Endothelial cell of umbilical vein (primary cell): ENCODE measurements at regions not wholly inside any gene's neighbourhood (a gene's known extent, or its start where the extent isn't known, plus 50 kb on each side); places are given as distances from the start of the nearest gene placed in this dataset.

ENCODE experiments used
- BruUV-seq: library from RNA; stranded (reverse); fragments of 400-500 nt; replicated peaks from 2 replicates; lab custom pipeline; 2021; lab: Mats Ljungman, UMichigan
- CTCF ChIA-PET: fragments of 300-600, 350-600 bp; sonication (Branson Sonifier 250); formaldehyde crosslinking; loops from one replicate; lab custom pipeline; 2021; ENCODE audit warnings: antibody characterized with exemption, inconsistent platforms; lab: Charles Lee
- POLR2A ChIA-PET: fragments of 300-600, 350-600 bp; sonication (Branson Sonifier 250); formaldehyde crosslinking; loops from one replicate; lab custom pipeline; 2021; ENCODE audit warnings: antibody characterized with exemption, inconsistent platforms; lab: Charles Lee
- DNase-seq: peaks from one replicate; pipeline ENCODE4 v3.0.0-alpha.2; 2011; ENCODE audit warnings: low read depth, low spot score
- FAIRE-seq: peaks from 2 replicates; lab custom pipeline; 2011; peaks lifted over from hg19 to GRCh38; lab: Jason Lieb, UNC
- H2AFZ ChIP-seq: 2 replicates; pipeline ENCODE4 v1.6.0; 2012; ENCODE audit warnings: low read depth, low read length, control low read depth, inconsistent platforms
- H3K27ac ChIP-seq: 2 replicates; pipeline ENCODE4 v1.5.1; 2011; ENCODE audit warnings: low read depth, mild to moderate bottlenecking, control low read depth, low read length, moderate library complexity; ENCODE audit not compliant: insufficient read depth
- H3K27me3 ChIP-seq, 2 experiments: 2 replicates each; pipeline versions ENCODE4 v1.6.0 to v1.6.1; 2011; ENCODE audit warnings: low read length in 2 of 2, mixed read lengths in 1 of 2; ENCODE audit not compliant: control insufficient read depth in 2 of 2, insufficient read depth in 2 of 2
- H3K36me3 ChIP-seq, 2 experiments: 2 replicates in 1 of 2; 3 replicates in 1 of 2; pipeline ENCODE4 v1.5.1; 2011; ENCODE audit warnings: low read length in 2 of 2, mild to moderate bottlenecking in 1 of 2, moderate library complexity in 1 of 2; ENCODE audit not compliant: control insufficient read depth in 2 of 2, insufficient read depth in 2 of 2; ENCODE audit errors: extremely low read depth in 1 of 2
- H3K4me1 ChIP-seq: 3 replicates; pipeline ENCODE4 v1.5.1; 2011; ENCODE audit warnings: mild to moderate bottlenecking, low read length; ENCODE audit not compliant: control insufficient read depth, insufficient read depth; ENCODE audit errors: extremely low read depth
- H3K4me2 ChIP-seq: 2 replicates; pipeline ENCODE4 v1.6.1; 2011; ENCODE audit warnings: low read length, control low read depth, mixed read lengths; ENCODE audit not compliant: insufficient read depth
- H3K4me3 ChIP-seq, 3 experiments: fragments of 200-600 bp in 1 of 3; sonication (generic), shearing (Covaris generic) in 1 of 3; replicated peaks in 1 of 3; 2 replicates each; pipeline ENCODE4 v1.5.1; 2011 to 2016; ENCODE audit warnings: control low read depth in 3 of 3, low read length in 3 of 3, mild to moderate bottlenecking in 2 of 3, inconsistent platforms in 1 of 3, low read depth in 1 of 3, moderate library complexity in 1 of 3; ENCODE audit not compliant: insufficient read depth in 1 of 3
- H3K79me2 ChIP-seq: 2 replicates; pipeline ENCODE4 v1.6.0; 2012; ENCODE audit warnings: low read length, inconsistent platforms; ENCODE audit not compliant: control insufficient read depth, insufficient read depth
- H3K9ac ChIP-seq: replicated peaks from 2 replicates; pipeline ENCODE3; 2011; ENCODE audit warnings: low read length, control low read depth; ENCODE audit not compliant: insufficient read depth; ENCODE audit errors: extremely low read depth
- H3K9me1 ChIP-seq: replicated peaks from 3 replicates; pipeline ENCODE4 v1.6.0; 2011; ENCODE audit warnings: mild to moderate bottlenecking, low read length; ENCODE audit not compliant: control insufficient read depth, insufficient read depth; ENCODE audit errors: extremely low read depth
- H3K9me3 ChIP-seq: replicated peaks from 2 replicates; pipeline ENCODE4 v1.5.1; 2012; ENCODE audit warnings: low read length, inconsistent platforms; ENCODE audit not compliant: control insufficient read depth, insufficient read depth
- H4K20me1 ChIP-seq: replicated peaks from 2 replicates; pipeline ENCODE3; 2011; ENCODE audit warnings: mild to moderate bottlenecking, low read length; ENCODE audit not compliant: control insufficient read depth, insufficient read depth; ENCODE audit errors: extremely low read depth
- CTCF ChIP-seq, 2 donors: IDR thresholded peaks; 1 replicate in 1 of 2; 2 replicates in 1 of 2; pipeline ENCODE4 v1.5.1; 2011; ENCODE audit warnings: low read length in 2 of 2, mild to moderate bottlenecking in 2 of 2, moderate library complexity in 2 of 2, control low read depth in 1 of 2, inconsistent platforms in 1 of 2, low read depth in 1 of 2; ENCODE audit not compliant: insufficient read depth in 1 of 2; ENCODE audit errors: extremely low read depth in 1 of 2
- EZH2 ChIP-seq: IDR thresholded peaks from 2 replicates; pipeline ENCODE4 v1.6.1; 2012; ENCODE audit warnings: borderline replicate concordance, low read depth, mild to moderate bottlenecking, moderate library complexity, low read length, inconsistent platforms; ENCODE audit not compliant: severe bottlenecking
- GATA2 ChIP-seq: IDR thresholded peaks from 2 replicates; pipeline ENCODE4 v1.7.0; 2011; ENCODE audit warnings: low read depth, mild to moderate bottlenecking, moderate library complexity, mixed read lengths, low read length; ENCODE audit not compliant: insufficient read length, insufficient read depth
- MAX ChIP-seq: IDR thresholded peaks from 2 replicates; pipeline ENCODE4 v1.6.1; 2011; ENCODE audit not compliant: insufficient read depth, insufficient read length
- MYC ChIP-seq: IDR thresholded peaks from one replicate; pipeline ENCODE4 v1.6.1; 2011; ENCODE audit warnings: mild to moderate bottlenecking, low read depth, low read length
- POLR2AphosphoS5 ChIP-seq: IDR thresholded peaks from 2 replicates; pipeline ENCODE4 v1.6.1; 2012; ENCODE audit warnings: low read depth, mild to moderate bottlenecking, control low read depth, low read length, moderate library complexity; ENCODE audit not compliant: insufficient read depth
- dilution Hi-C: fragments of 300-500 bp; cut with MboI; formaldehyde crosslinking; loops from one replicate; pipeline ENCODE4 v1.15.0; 2019; ENCODE audit warnings: low sequenced_read_pairs; ENCODE audit not compliant: extremely low pct_ligation_motif_present
- intact Hi-C: fragments of 100-400 bp; cut with micrococcal nuclease; formaldehyde crosslinking; loops from one replicate; pipeline ENCODE4 v1.10.0; 2022

GRCh38 chr4:187606581-187606980 is 389.0 kb upstream of the ZFP42 start:
- Histone ChIP-seq H3K36me3 (no peaks in the 10 kb centered on the region), H3K79me2 (no peaks in the 10 kb centered on the region), H3K9me3 (no peaks in the 10 kb centered on the region), H2AFZ (no peak overlapping the region), H3K4me2 (no peak overlapping the region), H3K9ac (no peak overlapping the region), H3K27me3 (no peaks in the 10 kb centered on the region), H3K4me3 (no peak overlapping the region), H4K20me1 (no peaks in the 10 kb centered on the region), H3K27ac (no peak overlapping the region), H3K9me1 (no peaks in the 10 kb centered on the region), H3K4me1 (peaks cover 25% of the 10 kb centered on the region)
- DNase-seq: peak; percentile 50
- intact Hi-C loops (no loop called here), dilution Hi-C loops (no loop called here)
- TF ChIP-seq CTCF (IDR thresholded peaks at IDR 0.05; ENCODE audit: extremely low read depth in 1 of 2, insufficient read depth in 1 of 2, low read depth in 1 of 2, low read length in 2 of 2) (peak; percentile 65 to 80), MYC (no peak)
- BruUV-seq: no TSS peak
- ChIA-PET CTCF (interaction anchor here (0.7 to 1.1 kb wide), 6 partner anchors 9 to 25 kb away, joined by 3 to 4 read pairs (median 4); no protein-coding TSS in a partner anchor), POLR2A (no interaction called here)
- FAIRE-seq: peak; percentile 47

- no peaks in the 10 kb centered on the region for H4K20me1 ChIP-seq
- no peak for TF ChIP-seq EZH2
- no peak for TF ChIP-seq MAX
- TF ChIP-seq POLR2AphosphoS5: no peak
- peak; percentile 89 for TF ChIP-seq GATA2
- no peaks in the 10 kb centered on the region for H3K79me2 ChIP-seq
- no peak overlapping the region for H3K27ac ChIP-seq
- intact Hi-C loops: no loop called here
- H3K27me3 ChIP-seq: no peaks in the 10 kb centered on the region
- H3K9me3 ChIP-seq: no peaks in the 10 kb centered on the region
- DNase-seq: peak; percentile 33
- no peak overlapping the region for H3K4me3 ChIP-seq
- FAIRE-seq: no peak
- ChIA-PET POLR2A (no interaction called here), CTCF (interaction anchor here (0.7 to 1.2 kb wide), 2 partner anchors 17 to 938 kb away, joined by 3 to 4 read pairs; no protein-coding TSS in a partner anchor)
- H3K4me1 ChIP-seq: peaks cover 11% of the 10 kb centered on the region
- no peaks in the 10 kb centered on the region for H3K9me1 ChIP-seq
- H3K9ac ChIP-seq: no peak overlapping the region
- dilution Hi-C loops: no loop called here
- no peaks in the 10 kb centered on the region for H3K36me3 ChIP-seq
- H3K4me2 ChIP-seq: peak overlapping the region; percentile 8
- BruUV-seq: no TSS peak
- H2AFZ ChIP-seq: peak overlapping the region; percentile 61
These were observed 387.6 kb upstream of the ZFP42 start for GRCh38 chr4:187608001-187608421.
